NCI-H2227 (cell line): ENCODE measurements at regions not wholly inside any gene's neighbourhood (a gene's known extent, or its start where the extent isn't known, plus 50 kb on each side); places are given as distances from the start of the nearest gene placed in this dataset.
A peak's percentile ranks its signal among the peaks of the same experiment; 100 is the strongest.

Experiments
- DNase-seq: peaks from one replicate; lab custom pipeline; 2025; ENCODE audit not compliant: unreplicated experiment; lab: John Stamatoyannopoulos, UW

GRCh38 chr17:71402661-71403141, 718.1 kb upstream of the SOX9 start:
- no peak for DNase-seq

GRCh38 chr17:71405101-71405500, 715.7 kb upstream of the SOX9 start:
- no peak for DNase-seq

- no peak for DNase-seq
Measured at GRCh38 chr17:71407981-71408380, 712.8 kb upstream of the SOX9 start.

GRCh38 chr17:71409137-71409536, 711.7 kb upstream of the SOX9 start:
- DNase-seq: no peak

GRCh38 chr17:71409712-71410111, 711.1 kb upstream of the SOX9 start:
- no peak for DNase-seq

- no peak for DNase-seq
Measured at GRCh38 chr17:71412803-71413202, 708.0 kb upstream of the SOX9 start.

GRCh38 chr17:71413935-71414334, 706.9 kb upstream of the SOX9 start:
- no peak for DNase-seq

- DNase-seq: no peak
Measured at GRCh38 chr17:71417142-71417541, 703.7 kb upstream of the SOX9 start.

GRCh38 chr17:71422968-71423367, 697.9 kb upstream of the SOX9 start:
- no peak for DNase-seq

- no peak for DNase-seq
Measured at GRCh38 chr17:71423871-71424546, 696.8 kb upstream of the SOX9 start.

GRCh38 chr17:71427801-71428200, 693.0 kb upstream of the SOX9 start:
- DNase-seq: no peak

- DNase-seq: no peak
Measured at GRCh38 chr17:71428897-71429296, 691.9 kb upstream of the SOX9 start.

- no peak for DNase-seq
Measured at GRCh38 chr17:71430281-71430680, 690.5 kb upstream of the SOX9 start.

- no peak for DNase-seq
Measured at GRCh38 chr17:71431146-71431545, 689.7 kb upstream of the SOX9 start.

GRCh38 chr17:71432378-71433315, 688.2 kb upstream of the SOX9 start:
- DNase-seq: no peak

- no peak for DNase-seq
Measured at GRCh38 chr17:71434716-71435115, 686.1 kb upstream of the SOX9 start.

- DNase-seq: no peak
Measured at GRCh38 chr17:71436479-71436878, 684.3 kb upstream of the SOX9 start.

- DNase-seq: no peak
Measured at GRCh38 chr17:71437166-71437565, 683.7 kb upstream of the SOX9 start.

- DNase-seq: peak; percentile 71
Measured at GRCh38 chr17:71438631-71439146, 682.1 kb upstream of the SOX9 start.

- DNase-seq: no peak
Measured at GRCh38 chr17:71440513-71440912, 680.3 kb upstream of the SOX9 start.

GRCh38 chr17:71441098-71441497, 679.7 kb upstream of the SOX9 start:
- DNase-seq: no peak

GRCh38 chr17:71444078-71444477, 676.7 kb upstream of the SOX9 start:
- DNase-seq: no peak
